ENCODE measurements at regions not wholly inside any gene's neighbourhood (a gene's known extent, or its start where the extent isn't known, plus 50 kb on each side); places are given as distances from the start of the nearest gene placed in this dataset.

DNA sequence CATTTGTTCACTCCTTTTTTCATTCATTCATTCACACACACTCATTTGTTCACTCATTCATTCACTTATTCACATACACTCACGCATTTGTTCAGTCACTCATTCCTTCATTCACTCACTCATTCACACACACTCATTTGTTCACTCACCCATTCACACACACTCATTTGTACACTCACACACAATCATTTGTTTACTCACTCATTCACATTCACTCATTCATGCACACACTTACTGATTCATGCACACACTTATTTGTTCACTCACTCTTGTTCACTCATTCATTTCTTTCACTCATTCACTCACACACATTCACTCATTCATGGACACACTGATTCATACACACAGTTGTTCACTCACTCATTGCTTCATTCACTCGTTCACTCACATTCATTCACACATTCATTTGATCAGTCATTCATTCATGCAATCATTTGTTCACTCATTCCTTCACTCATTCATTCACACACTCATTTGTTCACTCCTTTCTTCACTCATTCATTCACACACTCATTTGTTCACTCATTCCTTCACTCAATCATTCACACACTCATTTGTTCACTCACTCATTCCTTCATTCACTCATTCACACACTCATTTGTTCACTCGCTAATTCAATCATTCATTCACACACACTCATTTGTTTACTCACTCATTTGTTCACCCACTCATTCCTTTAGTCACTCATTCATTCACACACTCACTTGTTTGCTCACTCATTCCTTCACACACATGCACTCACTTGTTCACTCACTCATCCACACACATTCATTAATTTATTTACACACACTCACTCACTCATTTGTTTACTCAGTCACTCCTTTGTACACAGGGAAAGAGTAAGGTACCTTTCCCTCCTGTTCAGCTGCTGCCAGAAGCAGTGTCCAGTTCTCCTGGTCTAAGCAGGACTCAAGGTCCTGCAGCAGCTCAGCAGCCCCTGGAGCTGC, 50.7 kb upstream of the BHLHE23 start:
- TF ChIP-seq CTCF (conservative IDR thresholded peaks at IDR 0.05 in 1 of 2, IDR thresholded peaks at IDR 0.05 in 1 of 2; ENCODE audit: extremely low read depth in 1 of 2, insufficient read depth in 1 of 2, low read depth in 1 of 2, low read length in 2 of 2) (no peak), EZH2 (IDR thresholded peaks at IDR 0.05; ENCODE audit: borderline replicate concordance, low read length) (no peak)
